GM11168 (cell line): ENCODE measurements at regions not wholly inside any gene's neighbourhood (a gene's known extent, or its start where the extent isn't known, plus 50 kb on each side); places are given as distances from the start of the nearest gene placed in this dataset.

Experiments used
- in situ Hi-C: fragments of 300-500 bp; cut with MboI; formaldehyde crosslinking; loops from one replicate; pipeline ENCODE4 v1.12.0; 2022; ENCODE audit warnings: low sequenced_read_pairs; ENCODE audit not compliant: unreplicated experiment

DNA sequence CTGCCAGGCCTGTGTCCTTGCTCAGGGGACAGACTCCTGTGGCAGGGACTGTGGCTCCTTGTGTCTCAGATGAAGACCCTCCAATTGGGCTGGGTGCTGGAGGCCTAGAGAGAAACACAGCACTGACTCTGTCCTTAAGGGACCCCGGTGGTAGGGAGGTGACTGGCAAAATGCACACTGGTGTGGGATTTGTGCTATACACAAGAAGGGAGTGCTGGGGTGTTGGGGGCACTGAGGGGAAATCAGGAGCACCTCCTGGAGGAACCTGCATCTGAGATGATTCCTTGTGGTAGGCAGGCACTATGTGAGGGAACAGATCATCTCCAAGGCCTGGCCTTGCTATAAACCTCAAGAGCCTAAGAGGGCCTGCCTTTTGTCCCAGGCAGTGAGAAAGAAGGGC, 149.2 kb downstream of the RPS24 start:
- in situ Hi-C loops = no loop called here

DNA sequence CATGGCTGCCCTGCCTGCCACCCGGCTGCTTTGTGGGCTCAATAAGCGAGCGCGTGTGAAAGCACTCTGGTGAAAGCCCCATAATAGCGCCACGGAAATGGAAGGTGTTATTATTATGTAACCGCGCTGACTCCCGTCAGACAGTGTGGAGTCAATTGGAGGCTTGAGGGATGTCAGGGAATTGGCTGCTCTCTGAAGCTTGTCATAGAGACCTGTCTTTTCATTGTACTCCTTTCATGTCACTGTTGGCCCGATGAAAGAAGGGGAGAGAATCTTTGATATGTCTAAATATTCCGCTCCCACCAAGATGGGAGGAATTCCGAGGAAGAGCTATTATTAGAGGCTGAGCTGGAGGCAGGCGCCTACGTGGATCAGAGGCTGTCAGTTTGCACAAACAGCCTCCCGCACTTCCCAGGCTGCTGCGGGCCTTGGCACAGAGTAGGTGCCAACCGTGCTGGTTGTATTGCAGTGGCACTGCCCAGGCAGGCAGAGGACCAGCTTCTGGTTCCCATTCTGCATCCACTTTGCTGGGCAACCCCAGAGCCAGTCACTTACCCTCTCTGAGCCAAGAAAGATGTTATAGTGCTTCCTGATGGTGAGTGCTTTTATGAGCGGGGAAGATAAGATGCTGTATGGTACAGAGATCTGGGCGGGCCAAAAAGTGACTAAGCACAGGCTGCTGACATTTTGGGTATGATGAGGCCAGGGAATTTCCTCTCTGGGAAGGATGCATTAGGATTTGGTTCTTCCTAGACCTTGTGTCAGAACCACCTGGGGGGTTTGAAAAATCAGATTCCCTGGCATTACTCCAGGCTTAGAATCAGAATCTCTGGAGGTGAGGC, 151.4 kb downstream of the RPS24 start:
- in situ Hi-C loops = no loop called here

DNA sequence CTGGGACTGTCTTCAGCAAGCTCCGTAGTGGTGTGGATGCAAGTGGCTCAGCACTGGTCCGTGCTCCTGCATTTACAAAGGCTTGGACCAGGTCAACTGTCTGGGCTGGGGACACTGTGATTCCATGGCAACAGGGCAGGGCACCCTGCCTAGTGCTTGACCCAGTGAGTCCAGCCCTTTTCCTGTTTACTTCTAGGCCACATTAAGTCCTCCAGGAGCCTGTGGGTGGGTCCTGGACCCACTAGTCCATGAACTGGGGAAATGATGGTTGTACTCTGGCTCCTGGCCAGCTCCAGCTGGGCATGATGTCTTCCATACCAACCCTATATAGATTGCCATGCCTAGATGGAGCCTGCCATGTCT, 152.0 kb downstream of the RPS24 start:
- in situ Hi-C loops = no loop called here

DNA sequence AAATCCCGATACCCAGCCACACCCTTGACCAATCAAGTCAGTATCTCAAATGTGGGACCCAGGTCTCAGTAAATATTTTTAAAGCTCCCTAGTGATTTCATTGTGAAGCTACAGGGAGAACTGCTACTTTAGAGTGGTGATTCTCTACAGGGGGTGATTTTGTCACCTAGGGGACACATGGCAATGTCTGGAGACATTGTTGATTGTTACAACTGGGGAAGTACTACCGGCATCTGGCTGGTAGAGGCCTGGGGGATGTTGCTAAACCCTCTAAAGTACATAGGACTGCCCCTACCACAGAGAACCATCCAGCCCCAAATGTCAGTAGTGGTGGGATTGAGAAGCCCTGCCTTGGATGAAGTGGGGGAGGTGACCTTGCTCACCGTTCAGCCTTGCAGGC, 152.9 kb downstream of the RPS24 start:
- in situ Hi-C loops = no loop called here

DNA sequence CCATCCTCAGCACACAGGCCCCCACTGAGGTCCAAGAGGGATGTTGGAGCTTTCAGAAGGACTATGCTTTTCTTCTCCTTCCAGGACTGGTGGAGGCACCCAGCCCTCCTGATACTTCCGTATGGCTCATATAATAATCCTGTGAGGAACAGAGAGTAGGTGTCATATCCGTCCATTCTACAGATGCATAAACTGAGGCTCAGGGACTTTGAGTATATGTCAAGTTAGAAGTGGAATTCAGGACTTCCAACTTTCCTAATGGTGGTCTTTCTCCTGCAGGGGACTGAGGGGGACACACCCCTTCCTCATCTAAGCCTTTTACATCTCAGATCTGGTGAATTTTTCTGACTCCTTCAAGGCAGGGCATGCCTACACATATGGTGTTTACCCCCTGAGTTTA, 153.7 kb downstream of the RPS24 start:
- in situ Hi-C loops = no loop called here

DNA sequence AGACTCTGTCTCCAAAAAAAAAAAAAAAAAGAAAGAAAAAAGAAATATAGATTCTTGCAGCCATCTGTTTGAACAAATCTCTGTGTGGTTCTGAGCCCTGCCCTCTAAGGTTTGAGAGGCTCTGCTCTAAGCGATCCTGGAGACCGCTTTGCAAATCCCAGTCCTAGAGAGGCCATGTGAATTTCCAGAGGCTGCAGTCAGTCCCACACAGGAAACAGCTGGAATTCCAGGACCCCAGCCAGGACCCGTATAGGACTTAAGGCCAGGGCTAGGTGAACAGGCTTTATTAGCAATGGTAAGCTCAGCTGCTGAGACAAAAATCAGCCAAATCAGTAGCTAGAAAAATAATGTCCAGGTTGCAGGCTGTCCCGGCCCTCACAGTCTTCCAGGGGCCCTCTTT, 154.8 kb downstream of the RPS24 start:
- in situ Hi-C loops = no loop called here

DNA sequence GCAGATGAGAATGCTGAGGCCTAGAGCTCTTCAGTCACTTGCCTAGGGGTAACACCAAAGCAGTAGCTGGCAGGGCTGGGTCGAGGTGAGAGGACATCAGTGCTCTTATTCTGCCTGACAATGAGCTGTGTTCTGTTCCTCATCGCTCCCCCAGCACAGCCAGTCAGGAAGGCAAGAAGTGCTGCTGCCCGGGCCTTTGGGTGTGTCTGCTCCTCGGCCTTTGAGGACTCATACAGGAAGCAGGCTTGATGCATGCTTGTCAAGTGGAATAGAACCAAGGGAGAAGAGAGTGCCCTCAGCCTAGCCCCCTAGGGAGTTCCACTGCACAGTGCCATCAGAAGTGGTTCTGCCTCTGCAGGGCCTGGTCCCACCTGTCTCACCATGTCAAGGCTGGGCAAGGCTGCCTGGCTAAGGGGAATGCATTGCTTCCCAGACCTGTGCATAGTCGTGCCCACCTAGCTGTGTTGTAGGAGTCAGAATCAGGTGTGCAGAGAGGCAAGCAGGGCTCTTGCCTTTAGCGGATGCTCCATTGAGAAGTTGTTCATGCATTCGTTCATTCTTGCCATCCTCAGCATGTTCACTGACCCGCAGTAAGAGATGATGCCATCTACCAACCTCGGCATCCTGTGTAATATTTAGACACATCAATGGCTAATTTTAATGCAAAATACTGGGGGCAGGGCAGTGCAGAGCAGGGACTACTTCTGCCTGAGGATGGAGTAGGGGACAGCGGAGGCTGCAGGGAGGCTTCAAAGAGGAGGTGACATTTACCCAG, 156.6 kb downstream of the RPS24 start:
- in situ Hi-C loops = no loop called here

DNA sequence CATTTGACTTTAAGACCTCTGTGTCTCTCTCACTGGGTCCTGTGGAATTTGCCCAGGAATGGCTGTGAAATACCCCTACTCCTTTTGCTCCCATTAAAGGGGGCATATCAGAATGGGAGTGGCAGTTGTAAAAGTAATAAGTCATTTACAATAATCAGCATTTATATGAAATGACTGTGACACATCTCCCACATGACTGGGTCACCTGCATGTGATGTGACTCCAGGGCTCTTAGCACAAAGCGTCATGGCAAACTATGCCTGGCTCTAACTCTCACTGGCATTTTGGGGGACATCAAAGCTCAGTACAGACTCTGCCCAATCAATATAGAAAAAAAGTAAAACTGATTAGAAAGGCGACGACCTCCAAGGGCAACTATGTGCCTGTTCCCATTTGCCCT, 157.6 kb downstream of the RPS24 start:
- in situ Hi-C loops = no loop called here

DNA sequence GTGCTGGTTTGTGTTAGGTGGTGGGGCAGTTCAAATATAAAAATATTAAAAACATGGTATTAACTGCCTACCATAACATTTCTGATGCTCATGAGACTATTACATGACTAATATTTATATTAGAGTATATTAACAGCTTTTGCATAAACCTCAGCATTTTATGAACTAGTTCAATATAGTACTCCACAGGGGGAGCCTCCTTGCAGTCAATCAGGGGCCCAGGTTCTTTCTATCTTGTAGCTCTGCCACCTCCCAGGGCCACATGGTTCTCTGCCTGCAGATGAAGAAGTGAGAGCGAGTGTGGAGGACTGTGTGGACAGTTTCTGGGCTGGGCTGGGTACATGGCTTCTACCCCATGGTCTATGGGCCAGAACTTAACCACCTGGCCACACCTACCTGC, 159.5 kb downstream of the RPS24 start:
- in situ Hi-C loops = no loop called here

DNA sequence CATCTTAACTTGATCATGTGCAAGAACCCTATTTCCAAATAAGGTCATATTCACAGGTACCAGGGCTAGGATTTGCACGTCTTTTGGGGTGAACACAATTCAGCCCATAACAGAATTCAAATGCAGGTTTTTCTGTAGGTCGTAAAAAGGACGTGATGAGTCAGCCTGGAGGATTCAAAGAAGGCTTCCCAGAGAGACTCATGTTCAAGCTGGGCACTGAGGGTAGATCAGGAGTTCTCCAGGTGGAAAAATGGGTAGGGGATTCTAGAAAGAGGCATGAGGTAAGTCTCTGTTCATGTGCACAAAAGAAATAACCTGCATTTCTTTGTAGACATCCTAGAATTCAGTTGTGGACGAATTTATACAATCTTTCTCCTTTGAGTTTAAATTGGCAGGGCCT, 160.4 kb downstream of the RPS24 start:
- in situ Hi-C loops = no loop called here

DNA sequence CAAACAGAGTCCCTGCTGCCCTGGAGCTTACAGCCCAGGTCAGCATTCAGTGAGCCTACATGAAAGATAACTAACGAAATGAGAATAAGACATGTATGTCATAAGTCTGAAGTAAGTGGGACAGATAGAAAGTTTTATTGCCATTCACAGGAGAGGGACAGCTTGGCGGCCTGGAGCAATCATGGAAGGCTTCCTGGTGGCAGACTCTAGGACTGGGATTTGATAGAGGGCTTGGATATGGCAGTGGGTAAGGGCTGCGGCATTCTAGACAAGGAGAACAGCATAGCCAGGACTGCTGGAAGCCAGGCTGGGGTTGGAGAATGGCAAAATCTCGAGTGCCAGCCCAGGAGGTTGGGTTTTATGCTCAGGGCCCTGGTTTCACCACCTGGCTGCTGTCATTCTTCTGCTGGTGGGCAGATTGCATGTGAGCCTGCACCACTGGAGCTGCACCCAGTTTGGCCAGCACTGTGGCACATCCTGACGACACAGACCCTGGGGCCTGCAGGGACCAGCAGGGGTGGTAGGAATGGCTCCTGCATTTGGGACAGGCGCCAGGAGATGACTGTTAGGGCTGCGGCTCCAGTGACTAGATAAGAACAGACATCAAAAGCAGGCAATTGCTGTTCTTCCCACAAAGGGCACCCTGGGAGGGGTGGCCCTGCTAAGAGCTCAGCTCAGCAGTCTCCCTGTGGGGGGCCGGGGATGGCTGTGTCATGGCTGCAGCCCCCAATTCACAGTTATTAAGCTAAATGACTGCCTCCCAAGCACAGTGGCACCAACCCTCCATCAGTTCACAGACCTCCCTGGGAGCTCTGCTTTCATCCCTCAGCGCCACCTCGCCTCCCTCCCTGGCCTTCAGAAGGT, 161.1 kb downstream of the RPS24 start:
- in situ Hi-C loops = no loop called here

DNA sequence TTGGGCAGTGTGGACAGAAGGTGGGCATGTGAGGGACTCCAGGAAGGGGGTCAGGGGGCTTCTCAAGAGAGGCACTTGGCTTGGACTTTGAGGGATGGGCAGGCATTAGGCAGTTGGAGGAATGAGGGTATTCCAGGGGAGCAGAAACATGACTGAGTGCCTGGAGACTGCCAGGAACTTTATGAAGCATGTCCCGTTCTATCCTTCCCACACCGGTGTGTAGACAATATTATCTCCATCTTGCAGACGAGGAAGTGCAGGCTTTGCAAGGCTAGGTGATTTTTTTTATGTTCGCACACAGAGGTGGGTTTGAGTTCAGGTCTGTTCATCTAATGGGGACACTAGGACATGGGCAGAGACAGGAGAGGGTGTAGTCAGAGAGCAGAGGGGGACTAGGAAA, 162.7 kb downstream of the RPS24 start:
- in situ Hi-C loops = no loop called here

DNA sequence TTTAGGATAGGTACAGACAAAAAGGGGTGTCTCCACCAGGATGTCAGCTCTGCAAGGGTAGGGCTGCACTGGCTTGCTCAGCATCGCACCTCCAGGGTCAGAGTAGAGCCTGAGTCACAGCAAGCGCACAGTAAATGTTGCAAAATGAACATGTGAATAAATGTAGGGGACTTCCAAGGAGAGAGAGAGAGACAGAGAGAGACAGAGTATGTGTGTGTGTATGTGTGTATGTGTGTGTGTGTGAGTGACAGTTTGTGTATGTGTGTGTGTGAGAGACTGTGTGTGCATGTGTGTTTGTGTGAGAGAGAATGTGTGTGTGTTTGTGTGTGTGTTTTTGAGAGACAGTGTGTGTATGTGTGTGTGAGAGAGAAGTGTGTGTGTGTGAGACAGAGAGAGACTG, 163.3 kb downstream of the RPS24 start:
- in situ Hi-C loops = no loop called here

DNA sequence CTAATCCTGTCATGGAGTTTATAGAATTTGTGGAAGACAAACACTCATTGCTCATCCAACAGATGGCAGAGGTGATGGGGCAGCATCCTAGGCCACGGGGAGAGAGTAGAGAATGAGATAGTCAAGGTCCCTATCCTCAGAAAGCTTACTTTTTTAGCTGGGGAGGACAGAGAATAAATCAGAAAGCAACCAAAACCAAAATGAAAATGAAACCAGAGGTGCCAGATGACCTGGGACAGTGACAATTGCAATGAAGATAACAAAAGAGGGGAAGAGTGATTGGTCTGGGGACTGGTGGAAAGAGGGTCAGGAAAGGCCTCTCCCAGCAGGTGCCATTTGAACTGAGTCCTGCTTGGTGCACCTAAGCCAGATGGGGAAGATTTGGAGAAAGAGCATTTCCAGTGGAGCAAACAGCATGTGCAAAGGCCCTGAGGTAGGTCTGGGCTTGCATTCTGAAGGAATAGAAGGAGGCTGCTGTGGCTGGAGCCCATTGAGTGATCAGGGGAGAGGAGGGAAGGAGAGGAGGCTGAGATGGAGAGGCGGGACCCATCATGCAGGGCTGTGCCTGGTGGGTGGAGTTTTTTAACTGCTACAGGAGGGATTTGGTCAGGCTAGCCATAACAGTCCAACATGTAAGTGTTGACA, 164.1 kb downstream of the RPS24 start:
- in situ Hi-C loops = no loop called here

DNA sequence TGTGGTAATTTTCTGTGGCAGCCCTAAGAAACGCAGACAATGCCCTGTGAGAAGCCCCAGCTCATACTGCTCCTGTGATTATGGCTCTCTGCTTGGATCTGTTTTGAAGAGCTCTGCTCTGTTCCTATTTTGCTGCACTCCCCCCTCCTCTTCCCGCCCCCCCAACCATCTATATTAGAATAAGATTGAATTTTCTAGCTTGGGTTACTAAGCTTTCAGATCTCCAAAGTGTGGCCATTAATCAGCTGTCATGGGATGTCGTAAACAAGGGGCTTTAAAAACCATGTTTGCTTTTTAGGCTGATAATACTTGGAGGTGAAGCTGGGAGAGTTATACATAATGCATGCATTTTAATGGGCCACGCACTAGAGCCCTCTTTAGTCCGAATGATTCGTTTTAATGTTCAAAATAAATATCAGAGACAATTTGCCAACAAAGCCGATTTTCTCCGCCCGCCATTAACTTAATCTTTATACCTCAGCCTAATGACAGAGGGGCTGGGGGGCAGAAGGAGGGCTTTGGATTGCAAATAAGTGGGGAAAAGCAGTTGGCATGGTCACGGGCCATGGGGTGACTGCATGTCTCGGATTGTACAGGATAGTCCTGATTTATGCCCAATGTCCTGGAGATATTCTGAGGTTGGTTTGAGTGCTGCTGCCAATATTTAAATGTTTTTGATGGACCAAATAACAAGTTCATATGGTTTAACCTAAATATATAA, 165.5 kb downstream of the RPS24 start:
- in situ Hi-C loops = no loop called here

DNA sequence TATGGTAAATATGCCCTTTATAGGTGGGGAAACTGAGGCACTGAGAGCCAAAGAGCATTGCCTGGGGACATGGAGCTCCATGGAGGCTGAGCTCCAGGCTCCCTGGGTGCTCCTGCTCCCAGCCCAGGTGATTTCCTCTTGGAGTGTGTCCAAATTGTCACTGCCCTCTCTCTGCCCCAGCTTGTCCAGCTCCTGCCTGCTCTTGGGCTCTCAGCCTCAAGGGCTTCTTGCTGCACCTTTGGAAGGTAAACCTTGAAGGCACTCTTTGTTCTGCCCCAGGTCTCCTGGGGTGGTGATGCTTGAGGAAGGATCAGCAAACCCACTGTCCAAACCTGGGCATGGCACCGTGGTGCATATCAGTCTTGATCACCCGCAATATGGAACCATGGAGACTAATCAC, 166.1 kb downstream of the RPS24 start:
- in situ Hi-C loops = no loop called here

DNA sequence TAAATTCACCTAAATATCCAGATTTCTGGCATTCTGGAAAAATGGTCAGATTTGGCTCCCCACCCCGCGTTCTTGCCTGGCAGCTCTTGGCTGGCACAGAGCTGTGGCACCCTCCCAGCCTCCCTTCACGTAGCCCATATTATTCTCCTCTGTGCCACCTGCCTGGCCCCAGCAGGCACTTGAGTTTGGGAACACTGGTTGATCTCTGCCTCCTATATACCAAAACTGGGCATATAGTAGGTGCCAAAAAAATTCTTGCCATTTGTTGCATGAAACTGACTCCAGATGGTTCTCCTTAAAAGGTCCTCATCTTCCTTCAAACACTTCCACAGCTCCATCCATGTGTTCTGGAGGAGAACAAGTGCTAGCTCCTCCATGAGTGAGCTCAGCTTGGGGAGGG, 167.0 kb downstream of the RPS24 start:
- in situ Hi-C loops = no loop called here

DNA sequence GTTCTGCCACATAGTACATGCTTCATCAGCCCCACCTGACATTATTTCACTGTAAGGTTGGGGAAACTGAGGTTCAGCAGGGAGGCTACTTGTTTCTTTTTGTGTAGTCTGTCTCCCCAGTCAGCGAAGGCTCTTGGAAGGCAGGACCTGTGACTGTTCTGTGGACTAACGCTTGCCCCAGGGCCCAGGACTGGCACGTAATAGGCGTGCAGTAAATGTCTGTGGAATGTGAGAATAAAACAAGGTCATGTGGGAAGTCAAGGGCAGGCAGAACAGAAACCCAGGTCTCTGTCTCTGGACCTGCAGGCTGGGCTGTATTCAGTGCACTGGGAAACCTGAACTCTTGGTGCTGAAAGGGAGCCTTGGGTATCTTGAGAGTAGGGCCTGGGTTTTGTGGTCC, 168.7 kb downstream of the RPS24 start:
- in situ Hi-C loops = no loop called here

DNA sequence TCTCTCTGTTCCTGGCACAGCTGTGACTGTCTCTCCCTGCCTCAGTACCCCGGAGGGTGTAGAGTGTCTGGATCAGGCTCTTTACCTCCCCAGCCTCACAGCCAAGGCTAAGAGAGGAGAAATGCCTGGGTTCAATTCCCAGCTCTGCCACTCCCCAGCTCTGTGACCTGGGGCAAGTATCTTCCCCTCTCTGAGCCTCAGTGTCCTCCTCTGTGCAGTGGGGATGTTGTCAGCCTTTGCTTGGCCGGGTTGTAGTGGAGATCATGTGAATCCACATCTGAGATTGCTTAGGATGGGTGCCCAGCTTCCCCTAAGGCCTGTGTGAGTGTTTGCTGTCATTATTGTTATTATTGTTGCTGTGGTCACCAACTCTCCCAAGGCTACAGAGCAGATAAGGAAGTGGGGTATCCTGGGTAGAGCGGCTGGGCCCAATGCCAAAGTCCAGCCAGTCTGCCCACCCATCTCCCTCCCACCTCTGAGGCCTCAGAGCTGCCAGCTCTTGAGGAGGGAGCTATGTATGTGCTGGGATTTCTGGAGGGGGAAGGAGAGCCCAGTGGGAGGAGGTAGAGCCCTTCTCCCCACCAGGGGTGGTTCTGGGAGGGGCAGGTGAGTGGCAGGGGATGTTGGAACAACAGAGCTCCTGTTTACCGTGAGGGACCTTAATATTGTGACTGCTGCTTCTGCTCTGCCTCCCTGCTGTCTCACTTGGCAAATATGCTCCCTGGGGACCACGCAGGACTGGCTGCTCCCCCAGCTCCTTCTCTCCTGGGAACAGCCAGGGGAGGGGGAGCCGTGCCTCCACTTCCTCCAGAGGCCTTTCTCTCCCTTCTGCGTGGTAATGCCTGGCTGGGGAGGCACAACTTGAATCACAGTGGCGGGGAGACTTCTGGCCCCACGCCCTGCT, 170.5 kb downstream of the RPS24 start:
- in situ Hi-C loops = no loop called here
